EL (cell line): ENCODE measurements at regions not wholly inside any gene's neighbourhood (a gene's known extent, or its start where the extent isn't known, plus 50 kb on each side); places are given as distances from the start of the nearest gene placed in this dataset.
"Not testable (repeated sequence)": the region's sequence is repeated elsewhere in the genome, so short reads cannot be mapped to it uniquely, and the experiment has no call there.

Experiments used
- DNase-seq: peaks from one replicate; pipeline ENCODE4 v3.0.0-alpha.2; 2016

GRCh38 chr1:213324859-213325258 is 273.8 kb downstream of the RPS6KC1 start:
- no peak for DNase-seq

- no peak for DNase-seq
Observed at GRCh38 chr1:213325482-213325881, 274.4 kb downstream of the RPS6KC1 start.

DNA sequence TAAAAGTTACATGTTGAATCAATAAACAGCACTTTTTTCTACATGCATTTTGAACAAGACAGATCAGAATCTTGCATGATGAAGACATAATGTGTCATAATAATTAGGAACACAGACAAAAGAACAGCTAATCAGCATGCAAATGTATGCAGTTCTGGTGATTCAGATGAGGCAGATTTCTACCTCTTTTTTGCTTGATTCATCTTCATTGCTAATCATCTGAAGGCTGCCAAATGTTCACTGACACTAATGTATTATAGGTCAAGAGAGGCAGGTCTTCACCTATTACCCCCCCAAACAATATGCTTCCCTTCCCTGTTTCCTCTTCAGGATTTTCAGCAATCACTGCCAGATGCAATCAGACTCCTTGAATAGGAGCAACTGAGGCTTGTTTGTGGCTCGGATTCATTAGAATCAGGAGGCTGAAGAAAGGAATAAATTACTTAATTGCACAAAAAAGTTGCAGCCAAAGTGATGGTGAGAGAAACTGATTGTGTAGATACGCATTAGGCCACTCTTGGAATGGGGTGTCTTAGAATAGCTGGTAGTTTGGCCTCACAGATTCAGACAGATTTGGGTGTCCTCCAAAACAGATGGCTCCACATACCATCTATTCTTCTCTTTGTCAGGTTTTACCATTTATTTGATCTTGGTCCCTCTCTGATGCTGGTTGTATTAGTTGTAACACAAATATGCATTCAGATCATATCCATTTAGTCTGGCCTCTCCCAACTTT is 275.4 kb downstream of the RPS6KC1 start:
- DNase-seq, result no peak

DNA sequence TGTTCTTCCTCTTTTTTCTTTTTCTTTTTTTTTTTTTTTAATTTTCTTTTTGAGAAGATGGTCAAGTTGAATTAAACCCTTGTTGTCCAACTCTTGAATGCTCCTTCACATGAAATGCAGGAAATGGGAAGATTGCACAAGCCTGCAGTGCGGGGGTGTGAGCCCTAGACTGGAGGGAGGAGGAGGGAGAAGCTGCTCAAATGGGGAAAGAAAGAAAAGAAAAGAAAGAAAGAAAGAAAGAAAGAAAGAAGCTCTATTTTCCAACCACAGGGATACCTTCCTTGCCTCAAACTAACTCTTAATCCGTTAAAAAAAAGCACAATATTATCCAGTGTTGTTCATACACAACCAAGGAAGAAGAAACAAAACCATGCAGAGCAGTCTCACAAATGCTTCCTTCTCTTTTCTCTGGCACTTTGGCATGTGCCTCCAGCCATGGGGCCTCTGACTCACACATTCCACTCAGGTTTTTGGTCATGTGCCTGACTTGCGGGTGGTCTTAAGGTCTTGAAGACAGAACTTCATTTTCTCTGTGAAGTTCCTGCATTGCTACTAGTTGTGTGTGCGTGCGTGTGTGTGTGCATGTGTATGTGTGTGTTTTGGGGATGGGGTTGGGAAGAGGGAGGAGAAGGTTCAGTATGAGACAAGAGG is 276.1 kb downstream of the RPS6KC1 start:
- DNase-seq, result peak; percentile 91

DNA sequence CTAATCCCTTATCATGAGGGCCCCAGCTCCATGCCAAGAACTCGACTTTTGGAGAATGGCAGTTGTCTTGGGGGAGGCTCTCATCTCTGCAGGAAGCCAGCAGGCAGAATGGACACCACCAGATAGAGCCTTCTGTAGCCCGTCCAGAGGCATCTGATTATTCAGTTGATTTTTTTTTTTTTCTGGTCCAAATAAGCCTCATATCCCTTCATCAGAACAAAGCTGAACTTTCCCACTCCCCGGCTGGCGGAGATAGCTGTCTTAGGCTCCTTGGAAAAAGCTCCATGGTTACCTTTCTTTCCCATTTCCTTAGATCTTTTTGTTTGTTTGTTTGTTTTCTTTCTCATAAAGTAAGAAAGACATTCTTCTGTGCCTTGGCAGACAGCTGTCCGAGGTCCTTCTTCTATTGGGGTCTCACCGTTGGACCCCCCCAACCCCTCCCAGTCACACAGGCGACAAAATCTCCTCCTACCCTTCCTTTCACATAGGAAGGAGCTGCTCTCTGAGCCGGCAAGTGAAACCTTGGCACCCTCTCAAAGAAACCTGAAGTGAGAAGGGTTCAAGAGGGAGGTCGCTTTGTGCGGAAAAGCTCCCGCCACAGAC is 278.5 kb downstream of the RPS6KC1 start:
- DNase-seq, result no peak

DNA sequence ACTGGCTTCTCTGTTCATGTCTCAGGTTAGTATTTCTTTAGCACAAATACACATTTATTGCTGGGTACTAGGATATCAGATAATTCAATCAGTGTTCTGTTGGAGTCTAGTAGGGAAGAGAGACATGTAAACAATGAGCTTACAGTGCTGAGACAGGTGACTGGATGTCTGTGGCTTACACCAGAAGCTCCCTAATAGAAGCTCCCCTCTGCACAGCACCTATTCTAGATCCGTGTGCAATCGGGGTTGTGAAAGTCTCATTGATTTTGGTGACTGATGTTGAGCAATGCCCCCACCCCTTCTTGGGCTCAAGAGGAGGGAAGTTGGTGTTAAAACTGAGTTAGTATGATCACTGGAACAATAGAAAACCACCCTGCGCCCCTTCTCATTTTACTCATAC is 279.2 kb downstream of the RPS6KC1 start:
- no peak for DNase-seq

- DNase-seq, result no peak
Observed at GRCh38 chr1:213331631-213332175, 280.7 kb downstream of the RPS6KC1 start.

DNA sequence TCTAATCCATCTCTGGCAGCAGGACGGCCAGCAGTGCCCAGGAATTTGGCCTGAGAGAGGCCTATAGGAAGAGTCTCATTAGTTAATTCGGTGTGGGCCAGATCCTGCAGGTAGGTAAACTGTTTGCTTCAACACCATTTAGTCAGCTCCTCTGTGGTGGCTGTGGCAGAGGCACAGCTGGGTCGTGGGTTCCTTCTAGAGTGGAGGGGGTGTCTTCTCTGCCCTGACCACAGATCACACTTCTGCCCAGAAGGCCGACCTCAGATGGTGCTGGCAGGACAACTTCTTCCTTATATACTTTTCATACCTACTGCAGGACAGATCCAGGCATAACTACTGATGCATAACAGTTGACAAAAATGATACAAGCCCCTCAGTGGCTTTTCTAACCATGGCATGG is 281.4 kb downstream of the RPS6KC1 start:
- no peak for DNase-seq

GRCh38 chr1:213333121-213333520 is 282.1 kb downstream of the RPS6KC1 start:
- DNase-seq, result no peak

DNA sequence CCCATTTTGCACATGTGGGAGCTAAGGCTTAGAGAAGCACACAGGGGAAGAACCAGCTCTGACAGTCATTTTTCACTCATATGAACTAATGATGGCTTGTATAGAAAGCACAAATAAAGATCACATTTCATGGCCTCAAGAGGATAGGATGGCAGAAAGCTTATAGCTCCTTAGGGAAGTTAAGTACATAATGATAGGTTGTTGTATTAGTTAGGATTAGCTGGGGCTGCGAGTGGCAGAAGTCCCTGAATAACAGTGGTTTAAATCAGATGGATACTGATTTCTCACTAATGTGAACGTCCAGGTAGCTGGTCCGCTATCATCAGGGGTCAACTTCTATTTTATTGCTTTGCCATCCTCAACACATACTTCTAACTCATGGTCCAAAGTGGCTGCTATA is 284.0 kb downstream of the RPS6KC1 start:
- DNase-seq, result no peak

DNA sequence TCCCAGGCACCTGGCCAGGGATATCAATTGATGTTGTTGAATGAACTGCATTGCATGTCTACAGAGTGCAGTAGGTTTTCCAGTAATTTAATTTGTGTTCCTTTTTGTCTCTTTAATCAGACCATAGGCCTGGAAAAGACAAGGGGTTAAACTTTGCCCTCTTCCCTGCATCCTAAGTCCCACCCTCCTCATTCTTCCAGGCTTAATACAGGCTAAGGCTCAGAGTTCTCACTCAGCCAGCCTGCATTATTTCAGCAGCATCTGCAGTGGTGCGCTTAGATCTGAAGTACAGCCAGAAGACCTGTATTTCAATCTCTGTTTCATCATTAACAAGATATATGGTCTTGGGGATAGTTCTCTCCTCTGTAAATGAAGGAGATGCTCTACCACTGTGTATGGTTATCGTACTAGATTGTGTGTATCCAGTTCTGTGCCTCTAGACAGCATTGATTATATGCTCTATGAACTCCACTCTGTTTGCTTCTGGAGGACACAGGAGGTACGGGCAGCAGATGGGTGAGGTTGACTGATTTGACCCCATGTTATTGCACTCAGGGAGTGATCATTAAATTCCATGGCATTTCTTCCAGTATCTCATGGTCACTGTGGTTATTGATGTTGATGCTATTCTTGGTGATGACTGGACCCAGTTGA is 286.1 kb downstream of the RPS6KC1 start:
- no peak for DNase-seq

DNA sequence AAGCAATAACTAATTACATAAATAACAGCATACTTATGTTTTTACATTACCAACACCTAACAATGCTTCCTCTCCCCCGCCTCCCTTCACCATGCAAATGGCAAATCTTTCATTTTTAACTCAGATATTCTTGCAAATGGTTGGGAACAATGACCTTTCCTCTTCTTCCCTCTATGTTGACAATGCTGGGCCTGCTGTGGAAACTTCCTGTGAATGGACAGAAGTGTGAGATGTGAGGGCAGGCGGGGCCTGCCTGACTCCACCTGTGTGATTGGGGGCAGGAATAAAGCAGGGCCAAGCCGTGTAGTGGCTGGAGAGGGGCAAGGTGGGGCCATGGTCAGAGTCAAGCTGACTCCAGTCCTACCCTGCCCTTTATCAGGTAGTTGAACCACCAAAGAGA is 289.6 kb downstream of the RPS6KC1 start:
- DNase-seq, result no peak

DNA sequence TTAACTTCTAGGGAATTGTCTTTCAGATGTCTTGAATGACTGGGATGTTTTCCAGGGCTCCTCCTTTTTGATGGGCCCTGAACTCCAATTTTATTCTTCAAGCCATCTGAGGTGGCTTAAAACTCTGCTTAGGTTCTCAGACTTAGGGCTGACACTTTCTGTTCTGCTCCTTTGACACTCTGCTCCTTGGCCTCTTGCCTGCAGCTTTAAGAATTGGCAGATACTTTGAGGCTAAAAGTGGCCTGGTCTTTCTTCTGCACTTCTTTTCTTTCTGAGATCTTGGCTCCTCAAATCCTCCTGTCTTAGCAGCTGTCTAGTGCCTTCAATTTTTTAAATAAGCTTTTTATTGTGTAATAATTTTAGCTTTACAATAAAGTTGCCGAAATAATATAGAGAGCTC is 294.6 kb downstream of the RPS6KC1 start:
- DNase-seq, result no peak

DNA sequence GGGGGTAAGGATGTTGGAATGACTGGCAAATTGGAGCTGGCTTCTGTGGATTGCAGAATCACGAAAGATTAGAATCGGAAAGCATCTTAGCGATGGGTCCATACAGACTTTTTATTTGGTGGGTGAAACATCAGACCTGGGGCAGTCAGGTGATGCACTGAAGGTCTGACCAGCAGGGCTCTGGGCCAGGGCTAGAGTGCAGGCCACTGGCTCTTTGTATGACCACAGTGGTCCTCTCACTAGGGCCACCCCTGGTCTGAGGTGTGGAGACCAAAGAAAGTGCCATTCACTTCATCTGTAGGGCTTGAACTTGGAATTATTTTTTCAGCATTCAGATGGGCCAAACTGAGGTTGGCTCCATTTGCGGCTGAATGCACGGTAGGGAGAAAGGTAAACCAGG is 306.4 kb downstream of the RPS6KC1 start:
- no peak for DNase-seq

GRCh38 chr1:213358368-213358767 is 307.3 kb downstream of the RPS6KC1 start:
- DNase-seq, result not testable (repeated sequence)

GRCh38 chr1:213362598-213362997 is 311.6 kb downstream of the RPS6KC1 start:
- DNase-seq, result no peak

DNA sequence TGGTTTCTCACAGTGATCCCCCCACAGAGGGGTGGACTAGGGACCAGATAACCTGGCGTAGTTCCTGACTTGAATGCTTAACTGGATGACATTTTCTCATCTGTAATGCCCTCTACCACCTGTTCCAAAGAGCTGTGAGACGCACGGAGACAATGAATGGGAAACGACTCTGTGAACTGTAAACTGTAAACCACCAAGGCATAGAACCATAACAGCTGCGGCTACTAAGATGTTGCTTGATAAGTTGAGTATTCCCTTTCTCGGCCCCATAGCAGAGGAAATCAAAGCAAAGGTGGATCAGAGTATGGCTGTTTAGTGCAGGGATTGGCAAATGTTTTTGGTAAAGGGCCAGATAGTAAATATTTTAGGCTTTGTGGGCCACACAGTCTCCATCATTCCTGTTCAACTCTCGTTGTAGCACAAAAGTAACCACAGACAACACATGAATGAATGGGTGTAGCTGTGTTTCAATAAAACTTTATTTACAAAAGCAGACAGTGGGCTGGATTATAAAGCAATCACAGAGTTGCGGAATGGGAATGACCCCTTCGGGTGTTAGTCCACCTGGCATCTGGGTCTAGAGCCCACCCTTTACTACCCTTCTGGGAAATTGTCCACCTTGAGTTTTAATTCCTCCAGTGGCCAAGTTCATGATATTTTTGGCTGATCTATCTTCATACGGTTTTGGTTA is 315.2 kb downstream of the RPS6KC1 start:
- no peak for DNase-seq

DNA sequence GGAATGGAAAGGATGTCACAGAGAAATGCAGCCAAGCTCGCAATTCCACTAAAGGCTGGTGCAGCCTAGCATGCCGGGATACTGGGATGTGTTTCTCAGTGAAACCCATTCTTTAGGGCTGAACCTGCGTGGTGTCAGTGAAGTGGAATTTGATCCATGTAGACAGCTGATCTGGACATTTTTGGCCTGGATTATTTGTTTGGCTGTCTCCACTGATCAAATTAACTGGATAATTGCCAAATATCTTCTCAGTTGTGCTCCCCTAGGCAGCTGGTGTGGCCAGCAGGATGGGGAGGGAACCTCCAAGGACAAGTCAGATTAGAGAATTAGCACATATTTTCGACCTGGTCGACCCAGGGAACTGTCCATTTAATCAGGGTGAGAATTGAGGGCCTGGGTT is 318.4 kb downstream of the RPS6KC1 start:
- DNase-seq, result no peak

GRCh38 chr1:213370523-213370922 is 319.5 kb downstream of the RPS6KC1 start:
- DNase-seq, result no peak

GRCh38 chr1:213371525-213371846 is 320.4 kb downstream of the RPS6KC1 start:
- DNase-seq, result no peak

DNA sequence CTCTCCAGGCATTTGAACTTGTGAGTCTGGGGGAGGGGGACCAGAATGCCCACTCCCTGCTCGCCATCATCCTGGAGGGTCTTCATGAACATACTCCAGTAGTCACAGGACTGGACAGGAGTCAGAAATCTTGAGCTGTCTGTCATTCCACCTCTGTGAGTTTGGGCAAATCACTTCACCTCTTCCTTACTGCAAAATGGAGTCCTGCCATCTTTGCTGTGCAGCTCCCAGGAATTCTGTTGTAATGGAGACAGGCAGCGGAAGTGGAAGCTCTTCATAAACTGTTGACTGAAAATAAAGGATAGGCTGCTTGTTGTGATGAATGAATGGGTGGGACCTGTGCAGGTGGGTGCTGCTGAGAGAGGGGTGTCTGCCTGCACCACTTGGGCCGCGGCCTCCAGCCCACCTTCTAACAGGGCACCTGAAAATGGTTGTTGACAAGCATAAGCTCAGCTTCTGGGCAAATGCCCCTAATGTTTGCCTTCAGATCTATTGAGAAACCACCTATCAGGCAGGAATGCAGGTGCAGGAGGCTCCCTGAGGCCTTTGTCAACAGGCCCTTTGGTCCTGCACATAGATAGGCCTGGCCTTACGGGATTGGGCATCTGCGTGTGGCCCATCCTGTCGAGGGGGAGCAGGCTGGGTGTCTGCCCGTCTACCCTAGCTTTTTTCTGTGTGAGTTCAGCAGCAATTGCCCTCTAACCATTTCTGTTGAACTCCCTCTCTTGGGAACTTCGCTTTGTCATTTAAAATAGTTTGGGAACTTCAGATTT is 321.0 kb downstream of the RPS6KC1 start:
- no peak for DNase-seq

- peak; percentile 50 for DNase-seq
Observed at GRCh38 chr1:213374369-213374768, 323.3 kb downstream of the RPS6KC1 start.
